Stimulated activated CD8-positive, alpha-beta memory T cell treated with anti-CD3 and anti-CD28 coated beads, Interleukin-15, amount 100 ng/mL, for 24 hours (primary cell): ENCODE measurements at regions not wholly inside any gene's neighbourhood (a gene's known extent, or its start where the extent isn't known, plus 50 kb on each side); places are given as distances from the start of the nearest gene placed in this dataset.
"Not testable (repeated sequence)": the region's sequence is repeated elsewhere in the genome, so short reads cannot be mapped to it uniquely, and the experiment has no call there.

Source experiments
- DNase-seq: peaks from one replicate; pipeline ENCODE4 v3.0.0-alpha.2; 2020; ENCODE audit warnings: low read depth

DNA sequence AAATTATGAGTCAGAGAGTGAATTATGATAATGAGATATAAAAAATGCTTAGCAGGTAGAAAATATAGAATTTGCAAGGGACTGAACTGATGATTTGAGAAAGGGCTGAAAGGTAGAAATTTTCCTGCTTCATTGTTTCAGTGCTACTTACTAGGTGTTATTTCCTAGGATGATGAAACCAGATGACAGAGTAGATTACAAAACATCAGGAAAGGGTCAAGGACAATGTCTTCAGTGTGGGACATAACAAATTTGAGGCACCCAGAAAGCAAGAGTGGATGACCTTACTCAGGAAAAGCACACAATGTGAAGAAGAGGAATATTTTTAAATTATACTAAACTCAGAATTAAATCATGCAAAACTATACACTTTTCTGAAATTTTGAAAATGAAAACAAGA, 102.1 kb downstream of the SHCBP1 start:
- DNase-seq = no peak

DNA sequence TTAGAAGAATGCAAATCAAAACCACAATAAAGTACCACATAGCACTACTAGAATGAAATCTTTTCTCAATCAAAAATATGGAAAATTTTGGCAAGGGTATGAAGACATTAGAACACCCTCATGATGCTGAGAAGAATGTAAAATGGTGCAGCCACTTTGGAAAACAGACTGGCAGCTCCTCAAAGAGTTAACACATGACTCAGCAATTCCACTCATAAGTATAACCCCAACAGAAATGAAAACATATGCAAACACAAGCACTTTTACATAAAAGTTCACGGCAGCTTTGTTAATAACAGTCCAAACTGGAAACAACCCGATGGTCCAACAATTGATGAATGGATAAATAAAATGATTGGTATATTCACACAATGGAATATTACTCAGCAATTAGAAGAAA, 124.5 kb downstream of the SHCBP1 start:
- DNase-seq = no peak

DNA sequence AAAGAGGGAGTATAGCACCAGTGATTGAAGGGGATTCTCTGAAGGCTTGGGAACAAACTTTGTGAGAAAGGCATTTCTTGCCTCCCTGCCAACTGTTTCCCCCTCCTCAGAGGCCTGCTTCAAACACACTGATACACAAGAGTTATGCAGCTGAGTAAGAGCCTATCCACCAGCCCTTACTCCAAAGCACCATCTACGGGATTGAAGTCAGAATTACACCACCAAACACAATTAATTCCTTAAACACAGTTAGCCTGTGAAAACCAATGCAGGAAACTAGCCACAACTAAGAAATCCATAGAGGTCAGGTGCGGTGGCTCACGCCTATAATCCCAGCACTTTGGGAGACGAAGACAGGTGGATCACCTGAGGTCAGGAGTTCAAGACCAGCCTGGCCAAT, 138.3 kb downstream of the SHCBP1 start:
- DNase-seq = no peak

DNA sequence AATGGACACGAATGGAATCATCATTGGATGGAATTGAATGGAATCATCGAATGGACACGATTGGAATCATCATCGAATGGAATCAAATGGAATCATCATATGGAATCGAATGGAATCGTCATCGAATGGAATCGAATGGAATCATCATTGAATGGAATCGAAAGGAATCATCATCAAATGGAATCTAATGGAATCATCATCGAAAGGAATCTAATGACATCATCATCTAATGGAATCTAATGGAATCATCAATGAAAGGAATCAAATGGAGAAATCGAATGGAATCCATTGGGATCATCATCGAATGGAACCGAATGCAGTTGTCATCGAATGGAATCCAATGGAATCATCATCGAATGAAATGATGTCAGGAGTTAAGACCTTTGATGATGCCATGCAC, 154.9 kb downstream of the SHCBP1 start:
- DNase-seq = no peak

DNA sequence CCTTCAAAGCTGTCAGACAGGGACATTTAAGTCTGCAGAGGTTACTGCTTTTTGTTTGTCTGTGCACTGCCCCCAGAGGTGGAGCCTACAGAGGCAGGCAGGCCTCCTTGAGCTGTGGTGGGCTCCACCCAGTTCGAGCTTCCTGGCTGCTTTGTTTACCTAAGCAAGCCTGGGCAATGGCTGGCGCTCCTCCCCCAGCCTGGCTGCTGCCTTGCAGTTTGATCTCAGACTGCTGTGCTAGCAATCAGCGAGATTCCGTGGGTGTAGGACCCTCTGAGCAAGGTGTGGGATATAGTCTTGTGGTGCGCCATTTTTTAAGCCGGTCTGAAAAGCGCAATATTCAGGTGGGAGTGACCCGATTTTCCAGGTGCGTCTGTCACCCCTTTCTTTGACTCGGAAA, 166.4 kb downstream of the SHCBP1 start:
- not testable (repeated sequence) for DNase-seq

DNA sequence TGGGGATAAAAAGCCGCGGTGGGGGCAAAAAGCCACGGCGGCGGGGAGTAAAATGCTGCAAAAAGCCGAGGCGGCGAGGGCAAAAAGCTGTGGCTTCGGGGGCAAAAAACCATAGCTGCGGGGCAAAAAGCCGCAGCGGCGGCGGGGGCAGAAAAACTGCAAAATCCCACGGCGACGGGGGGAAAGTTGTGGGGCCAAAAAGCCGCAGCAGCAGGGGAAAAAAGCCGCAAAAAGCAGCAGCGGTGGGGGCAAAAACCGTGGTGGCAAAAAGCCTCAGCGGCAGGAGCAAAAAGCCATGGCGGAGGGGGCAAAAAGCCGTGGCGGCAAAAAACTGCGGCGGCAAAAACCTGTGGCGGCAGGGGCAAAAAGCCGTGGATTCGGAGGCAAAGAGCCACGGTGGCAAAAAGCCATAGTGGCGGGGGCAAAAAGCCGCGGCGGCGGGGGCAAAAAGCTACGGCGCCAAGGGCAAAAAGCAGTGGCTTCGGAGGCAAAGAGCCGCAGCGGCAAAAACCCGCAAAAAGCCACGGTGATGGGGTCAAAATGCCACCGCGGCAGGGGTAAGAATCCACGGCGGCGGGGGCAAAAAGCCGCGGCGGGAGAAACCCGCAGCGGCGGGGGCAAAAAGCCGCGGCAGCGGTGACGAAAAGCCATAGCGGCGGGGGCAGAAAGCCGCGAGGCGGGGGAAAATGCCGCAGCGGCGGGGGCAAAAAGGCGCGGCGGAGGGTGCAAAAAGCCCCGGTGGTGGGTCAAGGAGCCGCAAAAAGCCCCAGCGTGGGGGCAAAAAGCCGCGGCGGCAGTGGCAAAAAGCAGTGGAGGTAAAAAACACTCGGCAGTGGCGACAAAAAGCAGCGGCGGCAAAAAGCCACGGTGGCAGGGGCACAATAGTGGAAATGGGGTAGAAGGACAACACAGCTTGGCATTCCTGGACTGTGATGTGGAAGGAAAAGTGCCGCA, 192.8 kb downstream of the SHCBP1 start:
- no peak for DNase-seq

DNA sequence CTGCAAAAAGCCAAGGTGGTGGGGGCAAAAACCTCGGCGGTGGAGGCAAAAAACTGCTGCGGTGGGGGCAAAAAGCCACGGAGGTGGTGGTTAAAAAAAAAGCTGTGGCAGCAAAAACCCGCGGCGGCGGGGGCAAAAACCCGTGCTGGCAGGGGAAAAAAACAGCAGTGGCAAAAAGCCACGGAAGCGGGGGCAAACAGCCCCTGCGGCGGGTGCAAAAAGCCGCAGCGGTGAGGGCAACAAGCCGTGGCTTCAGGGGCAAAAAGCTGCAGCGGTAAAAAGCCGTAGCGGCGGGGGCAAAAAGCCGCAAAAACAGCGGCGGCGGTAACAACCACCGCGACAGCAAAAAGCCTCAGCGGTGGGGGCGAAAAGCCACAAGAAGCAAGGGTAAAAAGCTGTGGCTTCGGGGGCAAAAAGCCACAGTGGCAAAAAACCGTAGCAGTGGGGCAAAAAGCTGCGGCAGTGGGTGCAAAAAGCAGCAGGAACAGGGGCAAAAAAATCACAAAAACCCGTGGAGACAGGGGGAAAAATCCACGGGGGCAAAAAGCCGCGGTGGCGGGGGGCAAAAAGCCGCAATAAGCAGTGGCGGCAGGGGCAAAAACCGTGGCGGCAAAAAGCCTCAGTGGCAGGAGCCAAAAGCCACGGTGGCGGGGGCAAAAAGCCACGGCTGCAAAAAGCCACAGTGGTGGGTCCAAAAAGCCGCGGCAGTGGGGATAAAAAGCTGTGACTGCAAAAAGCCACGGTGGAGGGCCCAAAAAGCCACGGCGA, 193.7 kb downstream of the SHCBP1 start:
- DNase-seq = no peak

DNA sequence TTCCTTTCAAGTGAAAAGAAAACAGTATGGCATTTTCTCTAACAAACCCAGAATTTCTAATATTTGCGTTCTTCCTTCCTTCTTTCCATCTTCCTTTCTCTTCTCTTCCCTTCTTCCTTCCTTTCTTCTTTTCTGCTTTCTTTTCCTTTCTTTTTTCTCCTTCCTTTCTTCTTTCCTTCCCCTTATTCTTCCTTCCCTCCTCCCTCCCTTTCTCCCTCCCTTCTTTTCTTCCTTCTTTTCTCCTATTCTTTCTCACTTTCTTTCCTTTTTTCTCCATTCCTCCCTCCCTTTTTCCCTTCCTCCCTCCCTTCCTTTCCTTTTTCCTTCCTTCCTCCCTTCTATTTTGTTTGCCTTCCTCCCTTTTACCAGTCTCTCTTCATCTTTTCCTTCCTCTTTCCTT, 194.8 kb downstream of the SHCBP1 start:
- no peak for DNase-seq

DNA sequence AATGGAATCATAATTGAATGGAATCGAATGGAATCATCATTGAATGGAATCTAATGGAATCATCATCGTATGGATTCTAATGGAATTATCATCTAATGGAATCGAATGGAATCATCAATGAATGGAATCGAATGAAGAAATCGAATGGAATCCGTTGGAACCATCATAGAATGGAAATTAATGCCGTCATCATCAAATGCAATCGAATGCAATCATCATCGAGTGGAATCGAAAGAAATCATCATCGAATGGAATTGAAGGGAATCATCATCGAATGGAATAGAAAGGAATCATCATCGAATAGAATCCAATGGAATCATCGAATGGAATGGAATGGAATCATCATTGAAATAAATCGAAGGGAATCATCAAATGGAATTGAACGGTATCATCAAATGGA, 217.2 kb downstream of the SHCBP1 start:
- no peak for DNase-seq

DNA sequence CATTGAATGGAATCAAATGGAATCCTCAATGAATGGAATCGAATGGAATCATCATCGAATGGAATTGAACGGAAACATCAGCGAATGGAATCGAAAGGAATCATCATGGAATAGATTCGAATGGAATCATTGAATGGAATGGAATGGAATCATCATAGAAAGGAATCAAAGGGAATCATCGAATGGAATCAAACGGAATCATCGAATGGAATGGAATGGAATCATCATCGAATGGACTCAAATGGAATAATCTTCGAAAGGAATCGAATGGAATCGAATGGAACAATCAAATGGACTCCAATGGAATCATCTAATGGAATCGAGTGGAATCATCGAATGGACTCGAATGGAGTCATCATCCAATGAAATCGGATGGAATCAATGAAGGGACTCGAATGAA, 222.6 kb downstream of the SHCBP1 start:
- not testable (repeated sequence) for DNase-seq

DNA sequence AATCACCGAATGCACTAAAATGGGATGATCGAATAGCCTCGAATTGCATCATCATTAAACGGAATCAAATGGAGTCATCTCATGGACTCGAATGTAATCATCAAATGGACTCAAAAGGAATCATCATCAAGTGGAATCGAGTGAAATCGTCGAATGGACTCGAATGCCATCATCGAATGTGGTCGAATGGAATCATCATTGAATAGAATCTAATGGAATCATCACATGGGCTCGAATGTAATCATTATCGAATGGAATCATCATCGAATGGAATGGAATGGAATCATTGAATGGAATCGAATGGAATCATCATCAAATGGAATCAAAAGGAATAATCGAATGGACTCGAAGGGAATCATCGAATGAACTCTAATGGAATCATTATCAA, 224.3 kb downstream of the SHCBP1 start:
- DNase-seq = not testable (repeated sequence)

DNA sequence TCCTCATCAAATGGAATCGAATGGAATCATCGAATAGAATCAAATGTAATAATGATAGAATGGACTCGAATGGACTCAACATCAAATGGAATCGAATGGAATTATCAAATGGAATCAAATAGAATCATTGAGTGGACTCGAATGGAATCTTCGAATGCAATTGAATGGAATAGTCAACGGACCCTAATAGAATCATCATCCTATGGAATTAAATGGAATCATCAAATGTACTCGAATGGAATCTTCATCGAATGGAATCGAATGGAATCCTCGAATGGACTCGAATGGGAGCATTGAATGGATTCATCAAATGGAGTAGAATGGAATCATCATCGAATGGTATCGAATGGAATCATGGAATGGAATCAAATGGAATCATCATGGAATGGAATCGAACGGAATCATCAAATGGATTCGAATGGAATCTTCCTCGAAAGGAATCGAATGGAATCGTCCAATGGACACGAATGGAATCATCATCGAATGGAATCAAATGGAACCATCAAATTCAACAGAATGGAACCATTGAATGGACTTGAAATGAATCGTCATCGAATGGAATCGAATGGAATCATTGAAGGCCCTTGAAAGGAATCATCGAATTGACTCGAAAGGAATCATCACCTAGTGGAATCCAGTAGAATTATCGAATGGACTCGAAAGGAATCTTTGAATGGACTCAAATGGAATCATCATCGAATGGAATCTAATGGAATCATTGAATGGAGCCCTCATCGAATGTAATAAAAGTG, 224.9 kb downstream of the SHCBP1 start:
- DNase-seq = not testable (repeated sequence)

DNA sequence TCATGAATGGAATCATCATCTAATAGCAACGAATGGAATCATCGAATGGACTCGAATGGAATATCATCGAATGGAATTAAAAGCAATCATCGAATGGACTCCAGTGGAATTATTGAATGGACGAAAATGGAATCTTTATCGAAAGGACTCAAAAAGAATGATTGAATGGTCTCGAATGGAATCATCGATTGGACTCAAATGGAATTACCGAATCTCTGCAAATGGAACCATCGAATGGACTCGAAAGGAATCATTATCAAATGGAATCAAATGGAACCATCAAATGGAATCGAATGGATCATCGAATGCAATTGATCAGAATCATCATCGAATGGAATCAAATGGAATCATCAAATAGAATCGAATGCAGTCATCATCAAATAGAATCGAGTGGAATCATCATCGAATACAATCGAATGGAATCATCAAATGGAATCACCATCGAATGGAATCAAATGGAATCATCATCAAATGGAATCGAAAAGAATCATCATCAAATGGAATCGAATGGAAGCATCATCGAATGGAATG, 225.7 kb downstream of the SHCBP1 start:
- DNase-seq = not testable (repeated sequence)

DNA sequence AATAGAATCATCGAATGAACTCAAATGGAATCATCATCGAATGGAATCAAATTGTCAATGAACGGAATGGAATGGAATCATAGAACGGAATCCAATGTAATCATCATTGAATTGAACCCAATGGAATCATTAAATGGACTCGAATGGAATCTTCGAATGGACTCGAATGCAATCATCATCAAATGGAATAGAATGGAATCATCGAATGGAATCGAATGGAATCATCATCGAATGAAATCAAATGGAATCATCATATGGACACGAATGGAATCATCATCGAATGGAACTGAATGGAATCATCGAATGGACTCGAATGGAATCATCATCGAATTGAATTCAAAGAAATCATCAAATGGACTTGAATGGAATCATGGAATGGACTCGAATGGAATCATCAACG, 226.2 kb downstream of the SHCBP1 start:
- DNase-seq = not testable (repeated sequence)

DNA sequence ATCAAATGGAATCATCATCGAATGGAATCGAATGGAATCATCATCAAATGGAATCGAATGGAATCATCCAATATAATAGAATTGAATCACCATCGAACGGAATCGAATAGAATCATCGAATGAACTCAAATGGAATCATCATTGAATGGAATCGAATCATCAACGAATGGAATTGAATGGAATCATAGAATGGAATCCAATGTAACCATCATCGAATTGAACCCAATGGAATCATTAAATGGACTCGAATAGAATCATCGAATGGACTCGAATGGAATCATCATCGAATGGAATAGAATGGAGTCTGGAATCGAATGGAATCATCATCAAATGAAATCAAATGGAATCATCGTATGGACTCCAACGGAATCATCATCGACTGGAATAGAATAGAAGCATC, 227.0 kb downstream of the SHCBP1 start:
- DNase-seq = not testable (repeated sequence)

DNA sequence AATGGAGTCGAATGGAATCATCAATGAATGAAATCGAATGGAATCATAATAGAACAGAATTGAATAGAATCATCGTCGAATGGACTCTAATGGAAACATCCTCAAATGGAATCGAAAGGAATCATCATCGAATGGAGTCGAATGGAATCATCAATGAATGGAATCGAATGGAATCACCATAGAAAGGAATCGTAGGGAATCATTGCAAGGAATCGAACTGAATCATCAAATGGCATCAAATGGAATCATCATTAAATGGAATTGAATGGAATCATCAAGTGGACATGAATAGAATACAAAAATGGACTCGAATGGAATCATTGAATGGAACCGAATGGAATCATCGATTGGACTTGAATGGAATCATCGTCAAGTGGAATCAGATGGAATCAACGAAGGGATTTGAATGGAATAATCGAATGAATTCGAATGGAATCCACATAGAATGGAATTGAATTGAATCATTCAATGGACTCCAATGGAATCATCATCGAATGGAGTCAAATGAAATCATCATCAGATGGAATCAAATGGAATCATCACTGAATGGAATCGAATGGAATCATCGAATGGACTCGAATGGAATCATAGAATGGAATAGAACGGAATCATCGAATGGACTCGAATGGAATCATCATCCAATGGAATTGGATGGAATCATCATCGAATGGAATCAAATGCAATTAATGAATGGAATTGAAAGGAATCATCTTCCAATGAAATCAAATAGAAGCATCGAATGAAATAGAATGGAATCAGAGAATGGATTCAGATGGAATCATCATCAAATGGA, 228.1 kb downstream of the SHCBP1 start:
- DNase-seq = not testable (repeated sequence)

DNA sequence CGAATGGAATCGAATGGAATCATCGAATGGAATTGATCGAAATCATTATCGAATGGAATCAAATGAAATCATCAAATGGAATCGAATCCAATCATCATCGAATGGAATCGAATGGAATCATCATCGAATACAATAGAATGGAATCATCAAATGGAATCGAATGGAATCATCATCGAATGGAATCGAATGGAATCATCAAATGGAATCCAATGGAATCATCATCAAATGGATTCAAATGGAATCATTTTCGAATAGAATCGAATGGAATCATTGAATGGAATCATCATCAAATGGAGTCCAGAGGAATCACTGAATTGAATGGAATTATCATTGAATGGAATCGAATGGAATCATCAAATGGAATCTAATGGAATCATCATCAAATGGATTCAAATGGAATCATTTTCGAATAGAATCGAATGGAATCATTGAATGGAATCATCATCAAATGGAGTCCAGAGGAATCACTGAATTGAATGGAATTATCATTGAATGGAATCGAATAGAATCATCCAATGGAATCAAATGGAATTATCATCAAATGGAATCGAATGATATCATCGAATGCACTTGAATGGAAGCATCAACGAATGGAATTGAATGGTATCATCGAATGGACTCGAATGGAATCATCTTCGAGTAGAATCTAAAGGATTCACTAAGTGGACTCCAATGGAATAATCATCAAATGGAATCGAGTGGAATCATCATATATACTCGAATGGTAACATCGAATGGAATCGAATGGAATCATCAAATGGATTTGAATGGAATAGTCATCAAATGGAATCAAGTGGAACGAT, 230.3 kb downstream of the SHCBP1 start:
- DNase-seq = not testable (repeated sequence)

DNA sequence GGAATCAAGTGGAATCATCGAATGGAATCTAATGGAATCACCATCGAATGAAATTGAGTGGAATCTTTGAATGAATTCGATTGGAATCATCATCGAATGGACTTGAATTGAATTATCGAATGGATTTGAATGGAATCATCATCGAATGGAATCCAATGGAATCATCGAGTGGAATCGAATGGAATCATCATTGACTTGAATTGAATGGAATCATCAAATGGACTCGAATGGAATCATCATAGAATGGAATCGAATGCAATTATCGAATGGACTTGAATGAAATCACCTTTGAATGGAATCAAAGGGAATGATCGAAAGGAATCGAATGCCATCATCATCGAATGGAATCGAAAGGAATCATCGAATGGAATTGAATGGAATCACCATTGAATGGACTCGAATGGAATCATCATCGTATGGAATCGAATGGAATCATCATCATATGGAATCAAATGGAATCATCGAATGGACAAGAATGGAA, 231.6 kb downstream of the SHCBP1 start:
- DNase-seq = peak; percentile 61

DNA sequence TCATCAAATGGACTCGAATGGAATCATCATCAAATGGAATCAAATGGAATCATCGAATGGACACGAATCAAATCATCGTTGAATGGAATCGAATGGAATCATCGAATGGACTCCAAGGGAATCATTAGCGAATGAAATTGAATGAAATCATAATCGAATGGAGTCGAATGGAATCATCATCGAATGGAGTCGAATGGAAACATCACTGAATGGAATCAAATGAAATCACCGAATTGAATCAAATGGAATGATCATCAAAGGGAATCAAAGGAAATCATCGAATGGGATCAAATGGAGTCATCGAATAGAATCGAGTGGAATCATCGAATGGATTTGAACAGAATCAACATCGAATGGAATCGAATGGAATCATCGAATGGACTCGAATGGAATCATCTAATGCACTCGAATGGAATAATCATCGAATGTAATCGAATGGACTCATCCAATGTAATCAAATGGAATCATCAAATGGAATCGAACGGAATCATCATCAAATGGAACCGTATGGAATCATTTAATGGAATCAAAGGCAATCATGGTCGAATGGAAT, 232.2 kb downstream of the SHCBP1 start:
- DNase-seq = not testable (repeated sequence)

DNA sequence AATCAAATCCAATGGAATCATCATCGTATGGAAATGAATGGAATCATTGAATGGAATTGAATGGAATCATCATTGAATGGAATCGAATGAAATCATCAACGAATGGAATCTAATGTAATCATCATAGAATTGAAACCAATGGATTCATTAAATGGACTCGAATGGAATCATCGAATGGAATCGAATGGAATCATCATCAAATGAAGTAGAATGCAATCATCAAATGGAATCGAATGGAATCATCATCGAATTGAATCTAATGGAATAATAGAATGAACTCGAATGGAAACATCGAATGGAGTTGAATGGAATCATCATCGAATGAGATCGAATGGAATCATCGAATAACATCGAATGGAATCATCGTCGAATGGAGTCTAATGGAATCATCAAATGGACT, 232.8 kb downstream of the SHCBP1 start:
- not testable (repeated sequence) for DNase-seq
